Lower lobe of right lung (tissue), 2 donors: ENCODE measurements at regions not wholly inside any gene's neighbourhood (a gene's known extent, or its start where the extent isn't known, plus 50 kb on each side); places are given as distances from the start of the nearest gene placed in this dataset.

Experiments used
- ATAC-seq, 2 donors: fragments of 200-7000 bp; cut with Tn5 transposase; one replicate each; pipeline ENCODE4 v1.9.1; 2020 to 2022; ENCODE audit warnings: mild to moderate bottlenecking in 2 of 2, moderate library complexity in 2 of 2
- DNase-seq: peaks from one replicate; pipeline ENCODE4 v3.0.0-alpha.2; 2020
- H3K27ac ChIP-seq: fragments of 200-600 bp; one replicate; pipeline ENCODE4 v1.8.0; 2022
- H3K27me3 ChIP-seq: fragments of 200-600 bp; one replicate; pipeline ENCODE4 v1.8.0; 2022; ENCODE audit warnings: low read depth
- H3K36me3 ChIP-seq: fragments of 200-600 bp; one replicate; pipeline ENCODE4 v1.8.0; 2022; ENCODE audit warnings: mild to moderate bottlenecking
- H3K4me1 ChIP-seq: fragments of 200-600 bp; one replicate; pipeline ENCODE4 v1.8.0; 2022
- H3K4me3 ChIP-seq: fragments of 200-600 bp; one replicate; pipeline ENCODE4 v1.8.0; 2022; ENCODE audit warnings: mild to moderate bottlenecking
- H3K9me3 ChIP-seq: fragments of 200-600 bp; one replicate; pipeline ENCODE4 v1.8.0; 2022
- CTCF ChIP-seq: fragments of 200-600 bp; IDR thresholded peaks from one replicate; pipeline ENCODE4 v1.8.0; 2022; ENCODE audit warnings: antibody characterized with exemption, mild to moderate bottlenecking
- intact Hi-C: fragments of 100-400 bp; cut with DNase I; formaldehyde crosslinking; loops from one replicate; pipeline ENCODE4 v1.11.0; 2022
- donor health status: DM: no; HTN: yes; CAD: no; lungs with severe emphysema.

- ATAC-seq (no peak), DNase-seq (no peak)
- Histone ChIP-seq H3K9me3 (no peaks in the 10 kb centered on the region), H3K36me3 (peaks cover 5% of the 10 kb centered on the region), H3K4me1 (no peaks in the 10 kb centered on the region), H3K4me3 (no peak overlapping the region), H3K27ac (no peak overlapping the region), H3K27me3 (no peaks in the 10 kb centered on the region)
- TF ChIP-seq CTCF: no peak
- intact Hi-C loops: no loop called here
Measured at GRCh38 chr3:64801856-64802255, 114.1 kb upstream of the ADAMTS9 start.

GRCh38 chr3:64799606-64800005, 111.8 kb upstream of the ADAMTS9 start:
- no peaks in the 10 kb centered on the region for H3K4me1 ChIP-seq
- no peaks in the 10 kb centered on the region for H3K9me3 ChIP-seq
- DNase-seq: no peak
- H3K4me3 ChIP-seq: no peak overlapping the region
- no peak for ATAC-seq
- no peaks in the 10 kb centered on the region for H3K27me3 ChIP-seq
- H3K27ac ChIP-seq: no peak overlapping the region
- TF ChIP-seq CTCF: no peak
- intact Hi-C loops: no loop called here
- H3K36me3 ChIP-seq: peaks cover 5% of the 10 kb centered on the region

DNA sequence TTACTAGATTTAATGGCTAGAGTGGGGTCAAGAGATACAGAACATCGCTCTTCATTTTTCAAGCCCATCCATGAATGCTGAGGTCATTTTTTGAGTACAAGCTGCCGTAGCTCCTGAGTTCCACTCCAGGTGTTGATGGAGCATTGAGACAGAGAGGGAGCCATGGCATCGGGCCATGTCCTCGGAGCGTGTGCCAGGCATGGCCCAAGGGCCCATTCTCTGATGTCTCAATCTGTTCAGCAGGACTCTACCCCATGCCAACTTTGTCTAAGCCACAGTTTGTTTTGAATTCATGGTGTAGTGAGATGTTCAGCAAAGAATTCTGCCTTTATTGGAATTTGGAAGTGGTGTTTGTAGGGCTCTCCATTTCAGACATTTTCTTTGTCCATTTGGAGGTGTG, 110.5 kb upstream of the ADAMTS9 start:
- Histone ChIP-seq H3K4me1 (no peaks in the 10 kb centered on the region), H3K9me3 (no peaks in the 10 kb centered on the region), H3K27me3 (no peaks in the 10 kb centered on the region), H3K4me3 (no peak overlapping the region), H3K27ac (no peak overlapping the region), H3K36me3 (peaks cover 5% of the 10 kb centered on the region)
- ATAC-seq (peak; percentile 44 to 58), DNase-seq (peak; percentile 61)
- TF ChIP-seq CTCF: no peak
- intact Hi-C loops: no loop called here

GRCh38 chr3:64796607-64797399, 109.0 kb upstream of the ADAMTS9 start:
- no peak for ATAC-seq
- Histone ChIP-seq H3K27ac (no peak overlapping the region), H3K9me3 (no peaks in the 10 kb centered on the region), H3K4me3 (no peak overlapping the region), H3K4me1 (no peaks in the 10 kb centered on the region), H3K27me3 (no peaks in the 10 kb centered on the region), H3K36me3 (peaks cover 5% of the 10 kb centered on the region)
- no peak for TF ChIP-seq CTCF
- intact Hi-C loops: no loop called here
- DNase-seq: no peak

GRCh38 chr3:64792445-64792844, 104.6 kb upstream of the ADAMTS9 start:
- Histone ChIP-seq H3K4me3 (no peak overlapping the region), H3K36me3 (no peaks in the 10 kb centered on the region), H3K27me3 (no peaks in the 10 kb centered on the region), H3K4me1 (no peaks in the 10 kb centered on the region), H3K27ac (no peak overlapping the region), H3K9me3 (no peaks in the 10 kb centered on the region)
- no peak for DNase-seq
- TF ChIP-seq CTCF: no peak
- ATAC-seq: no peak
- intact Hi-C loops: no loop called here
